Pancreas (tissue), 10 donors: ENCODE measurements at regions not wholly inside any gene's neighbourhood (a gene's known extent, or its start where the extent isn't known, plus 50 kb on each side); places are given as distances from the start of the nearest gene placed in this dataset.

Source experiments
- ATAC-seq, 4 donors: fragments of 200-7000 bp; cut with Tn5 transposase; one replicate each; pipeline versions ENCODE4 v1.8.0 to v1.9.1; 2020; ENCODE audit warnings: mild to moderate bottlenecking in 4 of 4, moderate library complexity in 4 of 4
- DNase-seq, 6 donors: peaks; one replicate each; pipeline ENCODE4 v3.0.0-alpha.2; 2020
- FAIRE-seq: peaks from 2 replicates; lab custom pipeline; 2012; peaks lifted over from hg19 to GRCh38; lab: Jason Lieb, UNC
- H3K27ac ChIP-seq, 4 donors: fragments of 200-600 bp; sonication (generic); 1 replicate in 3 of 4; 2 replicates in 1 of 4; pipeline versions ENCODE4 v1.5.0 to v1.8.0; 2020
- H3K27me3 ChIP-seq, 4 donors: fragments of 200-600 bp; one replicate each; pipeline ENCODE4 v1.8.0; 2021
- H3K36me3 ChIP-seq, 3 donors: fragments of 200-600 bp; sonication (generic) in 1 of 3; one replicate each; pipeline versions ENCODE4 v1.5.0 to v1.8.0; 2020 to 2021
- H3K4me1 ChIP-seq, 3 donors: fragments of 200-600 bp; one replicate each; pipeline ENCODE4 v1.8.0; 2021
- H3K4me3 ChIP-seq, 4 donors: fragments of 200-600 bp; sonication (generic) in 2 of 4; one replicate each; pipeline versions ENCODE4 v1.5.0 to v1.8.0; 2020 to 2021
- H3K9me3 ChIP-seq, 4 donors: fragments of 200-600 bp; one replicate each; pipeline ENCODE4 v1.8.0; 2021
- WGBS, 2 donors: extraction: QIAGEN DNeasy Blood & Tissue Kit; methylation state at CpG; one replicate each; pipeline ENCODE4 v1.1.7; 2013; 5-methylcytosine and 5-hydroxymethylcytosine counted together
- intact Hi-C, 3 donors: fragments of 100-400 bp; cut with DNase I; formaldehyde crosslinking; loops; one replicate each; pipeline versions ENCODE4 v1.11.1 to v1.14.2; 2022
- TF ChIP-seq, protein P1 (sequence below), 4 donors: fragments of 200-600 bp; sonication (generic) in 3 of 4; IDR thresholded peaks; one replicate each; pipeline versions ENCODE4 v1.5.0 to v1.8.0; 2021; ENCODE audit warnings: antibody characterized with exemption in 4 of 4
- donor health status: healthy with polysubstance abuse.
- donor health status: DM: no; HTN: no; CAD: no; lungs with moderate emphysema.
- donor health status: DM: no; HTN: no; CAD: no.
- donor health status: control.
- donor health status: control.
- donor health status: Bipolar disorder and iron deficiency.
- donor health status: DM: yes; HTN: yes; CAD: no.
- donor health status: DM: no; HTN: no; CAD: no.
- donor health status: DM: no; HTN: no; CAD: no.
- donor health status: DM: yes; HTN: yes; CAD: no.

DNA sequence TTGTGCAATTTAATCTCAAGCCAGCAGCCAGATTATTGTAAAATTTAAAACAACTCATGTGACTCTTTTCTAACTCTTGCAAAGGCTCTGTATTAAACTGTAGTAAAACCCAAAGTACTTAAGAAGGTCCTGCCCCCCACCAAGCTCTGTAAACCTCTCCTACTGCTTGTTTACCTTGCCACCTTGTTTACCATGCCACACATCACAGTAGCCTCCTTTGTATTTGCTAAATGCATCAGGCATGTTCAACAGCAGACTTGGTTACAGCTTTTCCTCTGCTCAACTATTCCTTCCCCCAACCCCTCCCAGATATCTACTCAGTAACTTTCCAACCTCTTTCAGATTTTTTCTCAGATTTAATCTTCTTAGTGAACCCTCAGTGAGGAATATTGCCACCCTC is 861.6 kb downstream of the METTL15 start:
- Histone ChIP-seq H3K9me3 (no peaks in the 10 kb centered on the region), H3K27me3 (no peaks in the 10 kb centered on the region), H3K4me3 (no peak overlapping the region), H3K36me3 (no peaks in the 10 kb centered on the region), H3K4me1 (no peaks in the 10 kb centered on the region), H3K27ac (no peak overlapping the region)
- TF ChIP-seq, protein P1, sequence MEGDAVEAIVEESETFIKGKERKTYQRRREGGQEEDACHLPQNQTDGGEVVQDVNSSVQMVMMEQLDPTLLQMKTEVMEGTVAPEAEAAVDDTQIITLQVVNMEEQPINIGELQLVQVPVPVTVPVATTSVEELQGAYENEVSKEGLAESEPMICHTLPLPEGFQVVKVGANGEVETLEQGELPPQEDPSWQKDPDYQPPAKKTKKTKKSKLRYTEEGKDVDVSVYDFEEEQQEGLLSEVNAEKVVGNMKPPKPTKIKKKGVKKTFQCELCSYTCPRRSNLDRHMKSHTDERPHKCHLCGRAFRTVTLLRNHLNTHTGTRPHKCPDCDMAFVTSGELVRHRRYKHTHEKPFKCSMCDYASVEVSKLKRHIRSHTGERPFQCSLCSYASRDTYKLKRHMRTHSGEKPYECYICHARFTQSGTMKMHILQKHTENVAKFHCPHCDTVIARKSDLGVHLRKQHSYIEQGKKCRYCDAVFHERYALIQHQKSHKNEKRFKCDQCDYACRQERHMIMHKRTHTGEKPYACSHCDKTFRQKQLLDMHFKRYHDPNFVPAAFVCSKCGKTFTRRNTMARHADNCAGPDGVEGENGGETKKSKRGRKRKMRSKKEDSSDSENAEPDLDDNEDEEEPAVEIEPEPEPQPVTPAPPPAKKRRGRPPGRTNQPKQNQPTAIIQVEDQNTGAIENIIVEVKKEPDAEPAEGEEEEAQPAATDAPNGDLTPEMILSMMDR (IDR thresholded peaks at IDR 0.05), result no peak
- DNase-seq, result no peak
- no peak for FAIRE-seq
- ATAC-seq, result no peak
- intact Hi-C loops, result no loop called here

GRCh38 chr11:28966951-28967350 is 858.8 kb downstream of the METTL15 start:
- no peak for FAIRE-seq
- H3K9me3 ChIP-seq, result no peaks in the 10 kb centered on the region
- intact Hi-C loops, result no loop called here
- ATAC-seq, result no peak
- no peaks in the 10 kb centered on the region for H3K27me3 ChIP-seq
- no peaks in the 10 kb centered on the region for H3K36me3 ChIP-seq
- no peaks in the 10 kb centered on the region for H3K4me1 ChIP-seq
- TF ChIP-seq, protein P1 (IDR thresholded peaks at IDR 0.05), result no peak
- no peak for DNase-seq
- no peak overlapping the region for H3K27ac ChIP-seq
- WGBS, 2 donors, result 82 to 90% methylated on average over 1 of the region's 1 CpG
- no peak overlapping the region for H3K4me3 ChIP-seq

GRCh38 chr11:28965819-28966218 is 857.6 kb downstream of the METTL15 start:
- no peak for ATAC-seq
- Histone ChIP-seq H3K27ac (no peak overlapping the region), H3K27me3 (no peaks in the 10 kb centered on the region), H3K4me3 (no peak overlapping the region), H3K4me1 (no peaks in the 10 kb centered on the region), H3K9me3 (no peaks in the 10 kb centered on the region), H3K36me3 (no peaks in the 10 kb centered on the region)
- intact Hi-C loops, result no loop called here
- TF ChIP-seq, protein P1 (IDR thresholded peaks at IDR 0.05), result no peak
- 73 to 96% methylated on average over 1 of the region's 1 CpG for WGBS, 2 donors
- DNase-seq, result no peak
- FAIRE-seq, result no peak

DNA sequence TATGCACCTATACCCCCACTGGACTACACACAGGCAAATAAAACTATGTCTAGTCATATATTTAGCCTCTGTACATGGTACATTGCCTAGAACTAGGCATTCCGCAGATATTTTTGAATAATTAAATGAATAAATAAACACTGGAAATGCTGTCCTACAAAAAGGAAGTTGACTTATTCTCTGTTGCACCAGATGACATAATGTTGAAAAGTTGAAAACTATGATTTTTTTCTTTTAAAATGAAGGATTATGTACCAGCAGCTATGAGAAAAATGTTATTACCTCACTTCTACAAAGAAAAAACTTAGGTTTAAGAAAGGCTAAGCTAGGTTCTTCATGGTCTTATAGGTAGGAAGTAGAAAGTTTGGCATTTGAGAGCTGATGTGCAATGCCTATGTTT is 856.6 kb downstream of the METTL15 start:
- FAIRE-seq (no peak), DNase-seq (no peak), ATAC-seq (no peak)
- H3K36me3 ChIP-seq, result no peaks in the 10 kb centered on the region
- no peak overlapping the region for H3K4me3 ChIP-seq
- no peak overlapping the region for H3K27ac ChIP-seq
- intact Hi-C loops, result no loop called here
- H3K27me3 ChIP-seq, result no peaks in the 10 kb centered on the region
- no peaks in the 10 kb centered on the region for H3K4me1 ChIP-seq
- H3K9me3 ChIP-seq, result no peaks in the 10 kb centered on the region
- TF ChIP-seq, protein P1 (IDR thresholded peaks at IDR 0.05), result no peak
- 42 to 70% methylated on average over 1 of the region's 1 CpG for WGBS, 2 donors

- 28 to 35% methylated on average over 1 of the region's 1 CpG for WGBS, 2 donors
- H3K4me1 ChIP-seq, result no peaks in the 10 kb centered on the region
- no peak overlapping the region for H3K27ac ChIP-seq
- H3K27me3 ChIP-seq, result no peaks in the 10 kb centered on the region
- TF ChIP-seq, protein P1 (IDR thresholded peaks at IDR 0.05), result no peak
- DNase-seq, result no peak
- intact Hi-C loops, result no loop called here
- H3K9me3 ChIP-seq, result no peaks in the 10 kb centered on the region
- no peak for FAIRE-seq
- no peaks in the 10 kb centered on the region for H3K36me3 ChIP-seq
- no peak overlapping the region for H3K4me3 ChIP-seq
- ATAC-seq, result no peak
Measured at GRCh38 chr11:28963187-28963586, 855.0 kb downstream of the METTL15 start.
